Ammon's horn (tissue), 1 donor: ENCODE measurements at regions not wholly inside any gene's neighbourhood (a gene's known extent, or its start where the extent isn't known, plus 50 kb on each side); places are given as distances from the start of the nearest gene placed in this dataset.

ENCODE experiments used
- DNase-seq: peaks from one replicate; pipeline ENCODE4 v3.0.0-alpha.2; 2016; ENCODE audit warnings: low spot score

DNA sequence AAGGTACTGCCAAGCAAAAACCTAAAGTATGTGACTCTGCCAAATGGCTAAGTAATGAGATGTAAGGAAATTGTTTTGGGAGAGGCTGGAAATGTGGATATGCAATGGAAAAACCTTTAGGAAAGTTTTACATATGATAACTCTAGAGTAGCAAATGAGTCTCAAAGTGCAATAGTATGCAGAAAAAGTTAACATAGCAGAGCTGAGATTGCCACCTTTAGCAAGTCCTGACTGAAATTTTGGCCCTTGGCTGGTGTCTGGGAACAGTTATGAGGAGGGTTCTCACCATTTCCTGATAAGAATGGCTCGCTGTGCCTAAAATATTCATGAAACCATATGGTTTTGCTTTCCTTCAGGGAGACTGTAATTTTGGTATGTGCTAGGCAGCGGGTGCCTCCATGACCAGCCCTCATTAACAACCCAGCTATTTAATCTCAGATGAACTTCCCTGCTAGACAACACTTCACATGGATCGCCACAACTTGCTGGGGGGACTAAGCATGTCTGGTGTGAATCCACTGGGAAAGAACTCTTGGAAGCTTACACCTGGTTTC lies 72.3 kb upstream of the ERBB4 start:
- DNase-seq = no peak

- DNase-seq = no peak
These were observed 70.9 kb upstream of the ERBB4 start for GRCh38 chr2:212609479-212609878.

DNA sequence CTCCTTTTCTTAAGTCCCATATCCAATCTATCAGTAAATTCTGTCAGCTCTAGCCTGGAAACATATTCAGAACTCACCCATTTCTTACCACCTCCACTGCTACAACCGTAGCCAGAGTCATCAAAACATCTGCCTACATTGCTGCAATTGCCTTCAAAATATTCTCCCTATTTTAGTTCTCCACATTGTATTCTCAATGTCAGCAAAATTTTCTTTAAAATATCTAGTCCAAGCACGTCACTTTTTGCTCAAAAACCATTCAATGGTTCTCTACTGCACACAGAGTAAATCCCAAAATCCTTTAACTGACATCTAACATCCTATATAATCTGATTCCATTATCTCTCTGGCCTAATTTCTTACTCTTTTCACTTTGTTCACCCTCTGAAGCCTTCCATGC lies 68.5 kb upstream of the ERBB4 start:
- no peak for DNase-seq

DNA sequence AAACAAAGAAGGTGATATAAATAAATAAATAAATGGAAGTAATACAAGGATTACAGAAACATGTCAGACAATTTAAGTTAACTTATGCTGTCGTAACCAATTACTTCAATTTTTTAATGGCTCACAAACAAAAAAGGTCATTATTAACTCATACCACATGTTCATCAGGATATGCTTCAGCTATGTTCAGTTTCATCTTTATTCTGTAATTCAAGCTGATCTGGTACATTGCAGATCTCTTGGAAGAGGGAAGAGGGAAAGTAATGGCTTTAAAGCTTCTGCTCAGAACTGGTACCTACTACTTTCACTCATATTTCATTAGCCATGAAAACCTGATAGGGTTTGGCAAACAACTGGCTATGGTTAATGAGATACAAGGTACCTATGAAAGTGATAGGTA lies 67.6 kb upstream of the ERBB4 start:
- DNase-seq = no peak

DNA sequence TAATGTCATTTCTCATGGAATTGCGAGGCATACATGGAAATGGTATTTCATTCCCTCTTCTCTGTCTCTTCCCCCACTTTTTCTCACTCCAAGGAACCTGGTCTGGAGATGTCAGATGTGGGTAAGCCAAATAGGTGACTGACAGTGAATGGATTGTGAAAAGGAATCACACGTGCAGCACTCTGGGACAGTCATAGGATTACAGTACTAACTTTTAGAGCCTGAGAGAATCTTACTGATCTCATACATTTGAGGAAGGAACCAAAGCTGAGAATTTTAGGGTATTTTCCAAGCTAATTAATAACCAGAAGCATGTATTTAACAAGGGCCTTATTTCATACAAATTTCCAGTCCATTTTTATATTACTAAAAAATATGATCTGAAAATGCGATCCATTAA lies 58.1 kb upstream of the ERBB4 start:
- no peak for DNase-seq

GRCh38 chr2:212596276-212596675 lies 57.7 kb upstream of the ERBB4 start:
- no peak for DNase-seq

DNA sequence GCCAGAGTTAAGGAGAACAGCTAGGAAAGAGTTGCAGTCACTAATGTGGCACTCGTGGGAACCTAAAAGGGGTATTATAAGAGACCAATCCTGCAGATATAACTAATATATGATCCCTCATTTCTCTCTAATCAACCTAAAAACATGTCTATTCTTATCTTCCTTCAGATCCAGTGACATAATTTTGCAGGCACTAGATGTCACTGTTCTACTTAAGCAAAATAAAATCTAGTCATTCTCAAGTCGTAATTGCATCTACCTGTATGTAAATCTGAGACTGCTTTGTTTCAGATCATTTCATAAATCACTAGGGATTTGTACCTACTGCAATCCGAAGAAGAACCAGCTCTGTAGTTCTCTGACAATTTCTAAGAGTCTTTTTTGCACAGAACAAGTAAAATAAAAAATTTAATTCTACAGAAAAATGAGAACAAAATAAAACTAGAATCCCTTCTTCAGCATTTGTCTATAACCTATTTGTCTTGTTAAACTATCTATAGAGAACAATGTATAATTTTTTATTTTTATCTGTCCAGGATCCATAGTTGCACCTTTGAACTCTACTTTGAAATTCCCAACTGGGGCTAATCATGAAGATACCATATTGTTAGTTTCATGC lies 56.5 kb upstream of the ERBB4 start:
- DNase-seq = peak; percentile 26

DNA sequence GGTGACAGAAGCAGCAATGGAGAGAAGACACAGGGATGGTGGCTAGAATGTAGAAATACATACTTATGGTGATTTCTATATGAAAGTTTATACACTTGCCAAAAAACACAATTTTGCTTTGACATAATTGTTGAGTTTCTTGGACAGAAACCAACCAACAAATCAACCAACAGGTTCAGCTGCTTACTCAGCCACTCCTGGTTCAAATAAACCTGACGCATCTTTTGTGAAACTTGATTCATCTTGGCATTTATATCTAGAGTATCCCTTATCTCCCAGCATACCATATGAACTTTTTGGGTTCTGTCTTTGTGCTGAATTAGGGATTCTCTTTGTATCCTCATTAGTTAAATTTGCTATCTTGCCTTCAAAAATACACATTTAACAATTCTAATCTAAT lies 54.1 kb upstream of the ERBB4 start:
- DNase-seq = no peak
